ENCODE measurements at regions not wholly inside any gene's neighbourhood (a gene's known extent, or its start where the extent isn't known, plus 50 kb on each side); places are given as distances from the start of the nearest gene placed in this dataset.
"Not testable (repeated sequence)": the region's sequence is repeated elsewhere in the genome, so short reads cannot be mapped to it uniquely, and the experiment has no call there.

DNA sequence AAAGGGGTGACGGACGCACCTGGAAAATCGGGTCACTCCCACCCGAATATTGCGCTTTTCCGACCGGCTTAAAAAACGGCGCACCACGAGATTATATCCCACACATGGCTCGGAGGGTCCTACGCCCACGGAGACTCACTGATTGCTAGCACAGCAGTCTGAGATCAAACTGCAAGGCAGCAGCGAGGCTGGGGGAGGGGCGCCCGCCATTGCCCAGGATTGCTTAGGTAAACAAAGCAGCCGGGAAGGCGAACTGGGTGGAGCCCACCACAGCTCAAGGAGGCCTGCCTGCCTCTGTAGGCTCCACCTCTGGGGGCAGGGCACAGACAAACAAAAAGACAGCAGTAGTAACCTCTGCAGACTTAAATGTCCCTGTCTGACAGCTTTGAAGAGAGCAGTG lies 1471.4 kb downstream of the RAPGEF2 start:
- H2BK12ac ChIP-seq (ENCODE audit: low read depth, low read length); CTCF ChIA-PET (ENCODE audit: partially characterized antibody); H4K5ac ChIP-seq (ENCODE audit: insufficient read length, low read depth, low read length); H2BK15ac ChIP-seq (ENCODE audit: low read length); H3K9ac ChIP-seq (replicated peaks in 1 of 4; ENCODE audit: extremely low read depth in 1 of 4, low read depth in 3 of 4, low read length in 3 of 4); H3K36me3 ChIP-seq (ENCODE audit: control insufficient read depth in 2 of 4, insufficient read depth in 4 of 4, low read length in 3 of 4); FAIRE-seq; H3K27ac ChIP-seq (ENCODE audit: low read depth, low read length); H3K79me2 ChIP-seq (ENCODE audit: control insufficient read depth in 1 of 2, insufficient read depth in 2 of 2, low read length in 2 of 2); H3K4me3 ChIP-seq (ENCODE audit: extremely low read depth in 1 of 4, insufficient read depth in 2 of 4, low read depth in 3 of 4, low read length in 4 of 4); H3K4me2 ChIP-seq (ENCODE audit: insufficient read depth in 1 of 2, low read depth in 2 of 2, low read length in 2 of 2); H4K91ac ChIP-seq (replicated peaks; ENCODE audit: insufficient read length, low read length); H3K27me3 ChIP-seq (replicated peaks in 1 of 4; ENCODE audit: control insufficient read depth in 3 of 4, extremely low read depth in 1 of 4, insufficient read depth in 3 of 4, low read length in 3 of 4); POLR2A ChIA-PET (ENCODE audit: partially characterized antibody); H3K79me1 ChIP-seq (ENCODE audit: low read depth, low read length); H3K18ac ChIP-seq (ENCODE audit: extremely low read depth, low read length); H3K4me1 ChIP-seq (replicated peaks in 1 of 4; ENCODE audit: control insufficient read depth in 3 of 4, insufficient read depth in 4 of 4, low read length in 3 of 4); H3K23ac ChIP-seq (ENCODE audit: insufficient read length); H2BK20ac ChIP-seq (ENCODE audit: low read length); H3K4ac ChIP-seq (replicated peaks; ENCODE audit: insufficient read length, low read depth, low read length); H4K8ac ChIP-seq (ENCODE audit: extremely low read depth, insufficient read depth, low read length); H3K14ac ChIP-seq (ENCODE audit: insufficient read length); H2BK120ac ChIP-seq (replicated peaks; ENCODE audit: low read depth, low read length); H2AK5ac ChIP-seq (ENCODE audit: low read depth, low read length); H3K23me2 ChIP-seq (ENCODE audit: low read depth, low read length); H4K20me1 ChIP-seq (replicated peaks in 1 of 2; ENCODE audit: control insufficient read depth in 1 of 2, insufficient read depth in 2 of 2, low read length in 2 of 2); H2BK5ac ChIP-seq (ENCODE audit: low read depth, low read length); H3K9me3 ChIP-seq (ENCODE audit: insufficient read depth in 2 of 2, low read depth in 1 of 2, low read length in 1 of 2); H3K56ac ChIP-seq (replicated peaks; ENCODE audit: insufficient read length, low read depth, low read length); H2AFZ ChIP-seq (ENCODE audit: low read length): not testable (repeated sequence)
- 82% methylated on average over 14 of the region's 18 CpGs; no CpG with 5 or more reads in 1 of the 2 experiments for WGBS, 2 experiments (ENCODE audit: extremely low coverage in 1 of 2, insufficient coverage in 1 of 2, insufficient read length in 1 of 2, insufficient replicate concordance in 2 of 2, low coverage in 1 of 2, low lambda C conversion rate in 2 of 2, missing lambda C conversion rate in 1 of 2)
- DNase-seq (ENCODE audit: low read depth in 1 of 2, low spot score in 2 of 2): peak in 1 of 2 experiments; percentile 43

All from H1 (cell line).